NCI-H226 (cell line): ENCODE measurements at regions not wholly inside any gene's neighbourhood (a gene's known extent, or its start where the extent isn't known, plus 50 kb on each side); places are given as distances from the start of the nearest gene placed in this dataset.

Experiments used
- DNase-seq: peaks from one replicate; pipeline ENCODE4 v3.0.0-alpha.2; 2015

GRCh38 chr14:42293180-42293579, 686.5 kb downstream of the LRFN5 start:
- DNase-seq = no peak

DNA sequence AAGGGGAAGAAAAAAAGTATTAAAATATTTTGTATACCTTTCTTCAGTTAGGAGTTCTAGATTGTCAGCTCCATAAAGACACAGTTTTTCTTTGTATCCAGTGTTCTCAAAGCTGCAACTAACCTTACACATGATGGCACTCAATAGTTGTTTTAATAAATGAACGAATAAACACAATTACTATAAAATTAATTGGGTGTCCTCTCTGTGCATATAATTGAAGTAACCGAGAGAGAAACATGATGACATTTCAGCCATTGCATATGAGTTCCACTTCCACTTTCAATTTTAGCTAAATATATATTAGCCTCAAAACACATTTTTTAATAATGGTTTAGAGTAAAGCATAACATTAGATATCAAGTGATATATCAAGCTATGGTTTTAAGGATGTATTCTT, 671.2 kb downstream of the LRFN5 start:
- no peak for DNase-seq

- no peak for DNase-seq
Observed at GRCh38 chr14:42269234-42269633, 662.6 kb downstream of the LRFN5 start.

- no peak for DNase-seq
Observed at GRCh38 chr14:42248131-42248530, 641.5 kb downstream of the LRFN5 start.

GRCh38 chr14:42241101-42241500, 634.4 kb downstream of the LRFN5 start:
- DNase-seq = no peak

- DNase-seq = no peak
Observed at GRCh38 chr14:42229976-42230375, 623.3 kb downstream of the LRFN5 start.

DNA sequence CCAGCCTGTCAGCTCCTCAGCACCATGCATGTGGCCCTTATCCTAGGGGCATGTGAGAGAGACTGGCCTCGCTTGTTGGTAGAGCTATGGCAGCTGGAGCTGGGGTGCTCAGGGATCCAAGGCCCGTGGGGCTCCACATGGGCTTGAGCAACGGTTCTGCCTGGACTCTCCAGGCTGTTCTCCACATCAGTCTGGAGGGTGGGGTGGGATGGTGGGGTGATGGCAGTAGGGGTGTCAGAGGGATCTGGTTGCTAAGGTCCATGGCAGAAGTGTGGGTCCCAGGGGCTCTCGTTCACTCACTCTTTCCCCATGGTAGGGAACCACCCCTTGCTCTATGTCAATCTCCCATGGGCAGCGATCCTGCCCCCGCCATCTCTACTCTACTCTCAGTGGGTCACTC, 622.6 kb downstream of the LRFN5 start:
- DNase-seq = no peak

DNA sequence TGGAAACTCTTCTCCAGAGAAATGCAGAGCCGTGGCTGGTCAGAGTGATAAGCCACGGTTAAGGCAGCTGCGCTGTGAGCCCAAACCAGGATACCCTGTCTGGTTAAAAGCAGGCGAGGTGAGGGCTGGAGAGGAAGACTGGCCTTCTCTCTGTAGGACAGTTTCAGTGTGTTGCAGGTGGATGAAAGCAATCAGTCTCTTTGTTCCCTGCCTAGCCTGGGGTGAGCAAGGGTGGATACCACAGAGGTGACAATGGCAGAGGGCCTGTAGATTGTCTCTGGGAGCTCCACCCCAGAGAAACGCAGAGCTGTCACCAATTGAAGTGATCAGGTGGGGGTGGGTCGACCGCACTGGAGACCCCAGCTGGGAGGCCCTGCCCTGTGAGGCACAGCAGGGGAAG, 621.9 kb downstream of the LRFN5 start:
- DNase-seq = no peak

GRCh38 chr14:42224053-42224888, 617.6 kb downstream of the LRFN5 start:
- peak; percentile 55 for DNase-seq

GRCh38 chr14:42222924-42223471, 616.3 kb downstream of the LRFN5 start:
- DNase-seq = peak; percentile 65

DNA sequence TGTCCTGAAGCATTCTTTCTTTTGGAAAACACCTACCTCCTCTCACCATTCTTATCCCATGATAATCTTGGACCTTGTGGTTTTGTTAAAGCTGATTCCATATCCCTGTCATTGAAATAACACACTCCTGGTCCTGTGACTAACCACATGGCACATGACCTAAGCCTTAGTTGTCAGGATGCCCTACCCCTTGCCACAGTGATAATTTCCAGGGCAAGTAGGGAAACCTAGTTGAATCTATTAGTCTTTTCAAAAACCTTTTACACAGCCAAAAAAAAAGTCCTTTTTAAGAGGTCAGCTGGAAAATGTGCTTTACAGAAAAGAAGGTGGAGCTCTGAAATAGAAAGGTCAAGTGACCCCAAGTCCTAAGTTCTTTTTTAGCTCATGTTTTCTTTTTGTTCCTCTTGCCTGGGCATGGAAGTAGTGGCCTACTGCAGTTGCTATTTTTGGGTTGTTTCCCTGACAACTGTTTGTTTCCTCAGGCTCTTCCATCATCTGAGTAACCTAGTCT, 608.4 kb downstream of the LRFN5 start:
- peak; percentile 81 for DNase-seq

DNA sequence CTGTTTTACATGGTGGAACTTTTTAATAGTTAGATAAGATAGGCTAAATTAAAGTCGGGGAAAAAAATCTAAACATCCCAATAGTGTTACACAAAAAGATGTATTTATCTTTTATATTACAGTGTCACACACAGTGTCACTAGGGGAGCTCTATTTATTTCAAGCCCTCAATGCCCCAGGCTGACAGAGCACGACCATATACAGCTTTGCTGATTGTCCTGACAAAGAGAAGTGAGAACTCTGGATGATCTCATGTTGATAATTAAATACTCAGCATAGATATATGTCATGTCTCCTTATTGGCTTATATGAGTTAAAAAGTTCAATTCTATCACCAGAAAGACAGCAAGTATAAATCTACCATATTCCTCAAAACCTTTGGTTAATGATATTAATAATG, 594.3 kb downstream of the LRFN5 start:
- DNase-seq = no peak

- DNase-seq = no peak
Observed at GRCh38 chr14:42198010-42198409, 591.3 kb downstream of the LRFN5 start.

- DNase-seq = peak; percentile 83
Observed at GRCh38 chr14:42192738-42193653, 586.3 kb downstream of the LRFN5 start.

- no peak for DNase-seq
Observed at GRCh38 chr14:42190744-42191143, 584.1 kb downstream of the LRFN5 start.

DNA sequence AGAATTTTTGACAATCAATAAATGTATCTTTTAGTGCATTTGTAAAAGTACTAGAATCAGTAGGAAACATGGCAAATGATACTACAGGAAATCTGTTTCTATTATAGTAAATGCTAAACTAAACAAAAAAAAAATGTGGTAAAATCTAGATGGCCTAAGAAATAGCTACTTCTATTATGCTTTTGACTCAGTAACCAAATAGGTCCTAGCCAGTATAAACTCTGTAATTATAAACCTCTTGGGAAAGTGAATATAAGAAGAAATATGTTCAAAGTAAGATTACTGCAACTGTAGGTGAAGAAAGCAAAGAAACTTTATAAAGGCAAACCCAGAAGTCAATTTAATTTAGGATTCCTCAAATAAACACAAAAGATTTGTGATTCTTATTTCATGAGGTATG, 581.2 kb downstream of the LRFN5 start:
- no peak for DNase-seq

DNA sequence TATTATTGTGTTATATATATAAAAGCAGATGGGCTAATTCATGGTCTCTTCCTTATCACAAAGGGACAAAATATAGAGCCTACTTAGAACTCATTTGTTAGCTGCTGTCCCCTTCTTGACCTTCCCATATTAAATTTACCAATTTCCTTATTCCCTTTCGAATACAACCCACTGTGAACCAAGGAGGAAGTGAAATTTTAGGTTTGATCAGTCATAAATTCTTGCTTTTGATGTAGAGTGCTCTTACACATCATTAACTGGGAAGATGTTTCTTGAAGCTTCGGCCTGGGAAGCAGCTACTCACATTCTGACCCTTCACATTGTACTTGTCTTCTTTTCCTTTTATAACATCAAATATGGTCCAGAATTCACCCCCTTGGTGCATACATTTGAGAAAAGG, 579.0 kb downstream of the LRFN5 start:
- DNase-seq = no peak

GRCh38 chr14:42174357-42174756, 567.7 kb downstream of the LRFN5 start:
- DNase-seq = no peak

- no peak for DNase-seq
Observed at GRCh38 chr14:42173206-42173605, 566.5 kb downstream of the LRFN5 start.

GRCh38 chr14:42172304-42172703, 565.6 kb downstream of the LRFN5 start:
- no peak for DNase-seq

DNA sequence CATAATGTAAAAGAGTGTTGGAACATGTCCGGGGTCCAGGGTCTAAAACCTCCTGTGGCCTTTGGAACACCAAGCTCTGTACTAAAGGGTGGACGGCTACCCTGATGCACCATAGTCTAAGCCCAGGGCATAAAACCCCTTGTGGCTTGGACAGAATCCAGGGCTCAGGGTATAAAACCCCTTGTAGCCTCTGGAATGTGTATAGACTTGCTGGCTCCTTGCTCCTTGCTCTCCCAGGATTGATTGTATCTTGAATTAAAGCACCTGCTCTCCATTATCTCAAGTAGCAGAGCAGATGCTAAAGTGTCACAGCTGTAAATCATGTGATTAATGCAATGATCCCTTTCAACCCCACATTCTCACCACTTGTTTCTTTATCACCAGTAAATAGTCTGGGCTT, 556.5 kb downstream of the LRFN5 start:
- DNase-seq = no peak

DNA sequence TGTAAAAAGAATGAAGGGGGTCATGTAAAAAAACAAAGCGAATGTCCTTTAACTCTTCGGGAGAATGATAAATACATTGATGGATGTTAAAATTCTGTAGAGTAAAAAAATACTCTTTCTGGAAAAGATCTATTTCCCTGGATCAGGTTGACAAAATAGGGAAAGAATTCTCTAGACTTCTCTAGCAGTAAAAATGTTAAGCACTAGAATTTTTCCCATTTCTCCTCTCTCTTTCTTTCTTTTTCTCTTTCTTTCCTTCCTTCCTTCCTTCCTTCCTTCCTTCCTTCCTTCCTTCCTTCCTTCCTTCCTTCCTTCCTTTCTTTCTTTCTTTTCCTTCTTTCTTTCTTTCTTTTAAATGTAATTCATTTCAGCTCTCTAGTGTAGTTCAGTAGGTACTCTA, 552.5 kb downstream of the LRFN5 start:
- DNase-seq = no peak

GRCh38 chr14:42149609-42150261, 543.1 kb downstream of the LRFN5 start:
- DNase-seq = no peak
